ENCODE measurements at regions not wholly inside any gene's neighbourhood (a gene's known extent, or its start where the extent isn't known, plus 50 kb on each side); places are given as distances from the start of the nearest gene placed in this dataset.

- Histone ChIP-seq H3F3A (ENCODE audit: insufficient read depth, low read length, poor library complexity, severe bottlenecking) (no peaks in the 10 kb centered on the region), H2AFZ (ENCODE audit: low read depth, low read length) (no peak overlapping the region), H3K27me3 (ENCODE audit: insufficient read depth, low read depth, low read length) (no peaks in the 10 kb centered on the region), H3K4me2 (ENCODE audit: low read length) (no peak overlapping the region), H3K27ac (ENCODE audit: low read length) (no peak overlapping the region), H3K79me2 (replicated peaks; ENCODE audit: insufficient read depth, low read length) (no peaks in the 10 kb centered on the region), H3K36me3 (ENCODE audit: insufficient read depth, low read length) (no peaks in the 10 kb centered on the region), H3K9me2 (ENCODE audit: insufficient read depth, low read length) (no peaks in the 10 kb centered on the region), H3K9me3 (ENCODE audit: low read length) (no peaks in the 10 kb centered on the region), H4K20me1 (ENCODE audit: insufficient read depth) (no peaks in the 10 kb centered on the region), H3K9ac (ENCODE audit: low read length) (no peak overlapping the region), H3K4me3 (ENCODE audit: low read length) (no peak overlapping the region)
- TF ChIP-seq MXI1 (conservative IDR thresholded peaks at IDR 0.05; ENCODE audit: poor library complexity, severe bottlenecking) (no peak), REST (IDR thresholded peaks at IDR 0.05; ENCODE audit: borderline replicate concordance) (no peak), SMC3 (conservative IDR thresholded peaks at IDR 0.05; ENCODE audit: poor library complexity) (no peak), TAF1 (IDR thresholded peaks at IDR 0.05; ENCODE audit: low read depth) (no peak), EZH2 (IDR thresholded peaks at IDR 0.05; ENCODE audit: borderline replicate concordance, insufficient read depth, low read length, poor library complexity, severe bottlenecking) (no peak), EP300 (conservative IDR thresholded peaks at IDR 0.05; ENCODE audit: poor library complexity, severe bottlenecking) (no peak), POLR2AphosphoS5 (IDR thresholded peaks at IDR 0.05) (no peak), RAD21 (conservative IDR thresholded peaks at IDR 0.05) (no peak), CTCF (IDR thresholded peaks at IDR 0.05; ENCODE audit: poor library complexity, severe bottlenecking) (no peak)
Measured at GRCh38 chr12:67040861-67041137, 228.4 kb upstream of the CAND1 start.

- no peaks in the 10 kb centered on the region for H3K9me3 ChIP-seq (ENCODE audit: low read length)
- no peaks in the 10 kb centered on the region for H4K20me1 ChIP-seq (ENCODE audit: insufficient read depth)
- H2AFZ ChIP-seq (ENCODE audit: low read depth, low read length): no peak overlapping the region
- no peak overlapping the region for H3K27ac ChIP-seq (ENCODE audit: low read length)
- H3K4me3 ChIP-seq (ENCODE audit: low read length): no peak overlapping the region
- TF ChIP-seq SMC3 (conservative IDR thresholded peaks at IDR 0.05; ENCODE audit: poor library complexity) (no peak), RAD21 (conservative IDR thresholded peaks at IDR 0.05) (no peak), REST (IDR thresholded peaks at IDR 0.05; ENCODE audit: borderline replicate concordance) (no peak), TAF1 (IDR thresholded peaks at IDR 0.05; ENCODE audit: low read depth) (no peak), CTCF (IDR thresholded peaks at IDR 0.05; ENCODE audit: poor library complexity, severe bottlenecking) (no peak), MXI1 (conservative IDR thresholded peaks at IDR 0.05; ENCODE audit: poor library complexity, severe bottlenecking) (no peak), EP300 (conservative IDR thresholded peaks at IDR 0.05; ENCODE audit: poor library complexity, severe bottlenecking) (no peak), EZH2 (IDR thresholded peaks at IDR 0.05; ENCODE audit: borderline replicate concordance, insufficient read depth, low read length, poor library complexity, severe bottlenecking) (no peak), POLR2AphosphoS5 (IDR thresholded peaks at IDR 0.05) (no peak)
- peaks cover 6% of the 10 kb centered on the region for H3K79me2 ChIP-seq (replicated peaks; ENCODE audit: insufficient read depth, low read length)
- H3K9me2 ChIP-seq (ENCODE audit: insufficient read depth, low read length): no peaks in the 10 kb centered on the region
- H3K4me2 ChIP-seq (ENCODE audit: low read length): no peak overlapping the region
- H3F3A ChIP-seq (ENCODE audit: insufficient read depth, low read length, poor library complexity, severe bottlenecking): no peaks in the 10 kb centered on the region
- H3K27me3 ChIP-seq (ENCODE audit: insufficient read depth, low read depth, low read length): no peaks in the 10 kb centered on the region
- H3K36me3 ChIP-seq (ENCODE audit: insufficient read depth, low read length): no peaks in the 10 kb centered on the region
- H3K9ac ChIP-seq (ENCODE audit: low read length): no peak overlapping the region
Measured at GRCh38 chr12:67042697-67043131, 226.4 kb upstream of the CAND1 start.
